RPMI8226 (cell line): ENCODE measurements at regions not wholly inside any gene's neighbourhood (a gene's known extent, or its start where the extent isn't known, plus 50 kb on each side); places are given as distances from the start of the nearest gene placed in this dataset.

ENCODE experiments used
- DNase-seq: peaks from one replicate; pipeline ENCODE4 v3.0.0-alpha.2; 2015

- DNase-seq, result no peak
These were observed 57.1 kb upstream of the HTR2A start for GRCh38 chr13:46953941-46954340.

- DNase-seq, result no peak
These were observed 56.5 kb upstream of the HTR2A start for GRCh38 chr13:46953331-46953730.

GRCh38 chr13:46951516-46951915, 54.7 kb upstream of the HTR2A start:
- DNase-seq, result no peak

GRCh38 chr13:46949211-46949610, 52.4 kb upstream of the HTR2A start:
- DNase-seq, result no peak

GRCh38 chr13:46948338-46948737, 51.5 kb upstream of the HTR2A start:
- no peak for DNase-seq

GRCh38 chr13:46947425-46948191, 50.8 kb upstream of the HTR2A start:
- no peak for DNase-seq
